Jurkat, Clone E6-1 (cell line): ENCODE measurements at regions not wholly inside any gene's neighbourhood (a gene's known extent, or its start where the extent isn't known, plus 50 kb on each side); places are given as distances from the start of the nearest gene placed in this dataset.

ENCODE experiments used
- DNase-seq: peaks from one replicate; pipeline ENCODE4 v3.0.0-alpha.2; 2011; ENCODE audit warnings: low read depth, low spot score
- H3K4me3 ChIP-seq: 2 replicates; pipeline ENCODE4 v1.5.1; 2011; ENCODE audit warnings: mild to moderate bottlenecking, low read length, control low read depth, moderate library complexity

- H3K4me3 ChIP-seq = no peak overlapping the region
- DNase-seq = no peak
Observed at GRCh38 chr13:104766319-104766718, 1700.1 kb upstream of the SLC10A2 start.

DNA sequence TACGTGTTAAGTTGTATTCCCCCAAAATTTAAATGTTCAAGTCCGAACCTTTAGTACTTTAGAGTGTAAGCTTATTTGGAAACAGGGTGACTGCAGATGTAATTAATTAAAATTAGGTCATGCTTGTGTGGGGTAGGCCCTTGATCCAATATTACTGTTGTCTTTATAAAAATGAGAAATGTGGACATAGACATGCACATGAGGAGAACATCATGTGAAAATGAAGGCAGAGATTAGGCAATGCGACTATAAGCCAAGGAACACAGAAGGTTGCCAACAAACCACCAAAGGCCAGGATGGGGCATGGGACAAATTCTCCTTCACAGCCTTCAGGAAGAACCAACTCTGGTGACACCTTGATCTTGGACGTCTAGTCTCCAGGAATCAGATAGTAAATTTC lies 1698.4 kb upstream of the SLC10A2 start:
- DNase-seq = no peak
- H3K4me3 ChIP-seq = no peak overlapping the region

- DNase-seq = no peak
- no peak overlapping the region for H3K4me3 ChIP-seq
Observed at GRCh38 chr13:104759069-104759468, 1692.9 kb upstream of the SLC10A2 start.

DNA sequence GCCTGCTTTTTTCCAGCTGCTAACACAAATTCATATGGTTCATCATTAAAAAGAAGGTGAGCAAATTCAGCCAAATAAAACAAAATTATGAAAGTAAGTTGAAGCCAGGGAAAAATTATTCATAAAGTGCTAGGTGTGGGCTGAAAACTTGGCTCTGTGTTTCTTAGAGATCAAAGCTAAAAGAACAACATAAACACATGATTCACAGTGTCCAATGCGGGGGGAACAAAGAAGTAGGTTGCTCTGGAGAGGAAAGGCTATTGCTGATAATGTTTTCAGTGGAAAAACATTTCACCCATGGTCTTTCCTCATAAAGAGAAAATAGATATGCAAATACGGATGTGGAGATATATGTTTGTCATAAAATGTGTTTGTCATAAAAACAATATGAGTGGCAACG lies 1691.5 kb upstream of the SLC10A2 start:
- no peak overlapping the region for H3K4me3 ChIP-seq
- DNase-seq = no peak

DNA sequence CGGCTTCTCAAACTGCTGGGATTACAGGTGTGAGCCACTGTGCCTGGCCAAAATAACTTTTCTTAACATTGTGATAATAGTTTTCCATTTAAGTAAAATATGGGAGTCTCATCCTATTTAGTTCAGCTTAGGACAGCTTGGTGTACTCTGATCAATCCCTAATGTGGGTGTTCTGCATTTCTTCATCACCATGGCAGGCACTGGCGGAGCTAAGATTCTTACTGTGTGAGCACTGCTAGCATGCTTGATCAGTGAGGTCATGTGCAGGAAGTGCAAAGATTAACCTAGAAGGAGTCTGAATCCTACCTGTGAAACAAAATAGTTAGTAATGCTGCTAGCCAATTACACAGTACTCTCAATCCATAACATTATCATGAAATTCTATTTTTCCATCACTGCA lies 1684.2 kb upstream of the SLC10A2 start:
- no peak for DNase-seq
- no peak overlapping the region for H3K4me3 ChIP-seq

- DNase-seq = no peak
- no peak overlapping the region for H3K4me3 ChIP-seq
Observed at GRCh38 chr13:104740641-104741222, 1674.5 kb upstream of the SLC10A2 start.

DNA sequence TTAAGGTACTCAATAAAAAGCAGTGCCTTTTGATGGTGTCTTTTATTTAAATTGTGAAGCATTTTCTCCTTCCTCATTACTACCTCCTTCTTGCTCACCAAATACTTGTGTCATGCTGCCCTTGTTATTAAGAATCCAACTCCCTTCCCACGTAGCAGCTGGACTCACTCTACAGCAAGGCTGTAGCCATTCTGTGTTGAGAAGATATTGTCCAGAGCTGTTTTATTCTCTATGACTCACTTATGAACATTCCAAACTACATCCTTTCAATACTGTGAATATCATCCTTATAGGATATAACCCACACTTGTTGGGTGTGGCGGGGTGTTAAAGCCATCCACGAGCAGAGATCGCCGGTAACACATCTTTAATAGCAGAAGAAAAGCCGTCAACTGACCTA lies 1671.5 kb upstream of the SLC10A2 start:
- DNase-seq = no peak
- no peak overlapping the region for H3K4me3 ChIP-seq

DNA sequence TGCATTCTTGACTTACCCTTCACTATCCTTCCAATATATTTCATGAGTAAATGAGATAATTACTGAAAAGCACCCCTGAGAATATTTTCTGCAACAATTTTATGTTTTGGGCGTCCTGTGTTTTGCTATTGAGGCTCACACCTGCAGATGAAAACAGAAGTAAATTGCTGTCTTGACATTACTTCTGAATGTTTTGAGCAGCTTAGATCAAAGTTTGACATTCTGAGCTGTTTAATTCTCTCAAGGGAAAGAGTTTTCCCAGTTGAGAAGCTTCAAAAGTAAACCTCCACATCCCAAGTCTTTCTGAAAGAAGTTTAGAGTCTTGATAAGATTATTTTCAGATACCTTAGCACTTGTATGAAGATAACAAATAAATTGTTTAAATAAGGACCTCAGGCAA lies 1667.2 kb upstream of the SLC10A2 start:
- no peak overlapping the region for H3K4me3 ChIP-seq

GRCh38 chr13:104715111-104715510 lies 1648.9 kb upstream of the SLC10A2 start:
- H3K4me3 ChIP-seq = no peak overlapping the region
- DNase-seq = no peak

More for the DNA sequence above, 1667.2 kb upstream of the SLC10A2 start:
- no peak for DNase-seq

GRCh38 chr13:104705031-104705750 lies 1639.0 kb upstream of the SLC10A2 start:
- no peak for DNase-seq
- no peak overlapping the region for H3K4me3 ChIP-seq

GRCh38 chr13:104701591-104701990 lies 1635.4 kb upstream of the SLC10A2 start:
- DNase-seq = no peak
- no peak overlapping the region for H3K4me3 ChIP-seq

- H3K4me3 ChIP-seq = no peak overlapping the region
- no peak for DNase-seq
Observed at GRCh38 chr13:104694397-104694796, 1628.2 kb upstream of the SLC10A2 start.

DNA sequence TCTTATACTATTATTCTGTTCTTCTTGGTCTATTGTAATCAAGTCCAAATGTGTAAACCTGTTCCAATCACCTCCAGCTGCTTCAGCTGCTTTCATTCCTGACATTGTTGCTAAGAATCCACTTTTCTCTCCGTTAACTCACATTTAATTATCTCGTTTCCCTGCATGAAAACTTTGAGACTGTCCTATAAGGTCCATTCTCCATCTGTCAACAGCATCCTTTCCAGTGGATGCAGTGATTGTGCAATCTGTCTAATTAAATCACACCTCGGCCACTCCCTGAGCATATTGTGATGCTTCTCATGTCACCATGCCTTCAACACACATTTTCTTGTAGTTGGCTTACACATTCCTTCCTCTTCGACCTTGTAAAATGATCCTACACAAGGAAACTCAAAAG lies 1626.9 kb upstream of the SLC10A2 start:
- H3K4me3 ChIP-seq = no peak overlapping the region
- DNase-seq = no peak

DNA sequence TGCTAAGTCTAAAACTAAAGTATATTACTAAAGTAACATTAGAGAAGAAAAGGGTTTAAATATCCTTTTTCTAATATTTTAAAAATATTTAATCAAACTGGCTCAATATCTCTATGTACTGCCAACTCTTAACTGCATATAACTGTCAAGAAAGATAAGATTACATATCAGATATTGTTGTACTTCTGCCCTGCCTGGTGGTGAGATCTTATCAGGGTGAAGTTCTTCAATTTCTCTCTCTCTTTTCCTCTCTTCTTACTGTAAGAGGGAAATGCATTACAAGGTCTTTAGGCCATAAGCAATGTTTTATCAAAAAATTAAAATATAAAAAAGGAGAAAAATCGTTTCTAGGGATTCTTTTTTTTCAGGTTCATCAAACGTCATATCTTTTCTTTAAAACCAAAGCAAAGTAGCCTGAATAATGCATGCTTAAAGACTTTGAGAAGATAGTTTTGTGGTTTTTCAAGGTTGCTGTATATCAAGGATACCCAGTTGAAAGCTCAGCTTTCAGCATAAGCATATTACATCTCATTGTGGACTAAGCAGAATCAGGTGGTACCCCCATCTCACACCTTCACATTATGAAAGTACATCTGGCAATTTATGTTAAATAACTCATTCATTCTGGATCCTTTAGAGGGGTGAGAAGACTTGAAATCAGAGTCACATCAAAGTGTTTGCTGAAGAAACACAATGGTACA lies 1625.7 kb upstream of the SLC10A2 start:
- DNase-seq = peak; percentile 32
- no peak overlapping the region for H3K4me3 ChIP-seq

DNA sequence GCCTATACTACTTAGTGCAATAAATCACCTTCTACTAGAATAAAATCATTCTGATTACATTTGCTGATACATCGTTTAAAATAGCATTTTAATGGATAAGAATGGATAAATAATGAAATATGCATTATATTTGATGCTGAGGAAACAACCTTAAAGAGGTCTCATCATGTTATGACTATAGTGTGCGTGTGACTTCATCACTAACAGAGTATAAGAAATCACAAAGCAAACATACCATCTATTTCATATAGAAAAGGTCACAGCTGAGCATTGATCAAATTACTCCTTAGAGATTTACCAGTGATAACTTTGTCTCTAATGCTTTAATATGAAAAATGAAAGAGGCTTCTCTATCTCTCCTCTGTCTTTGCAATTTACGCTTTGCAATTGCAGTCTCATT lies 1620.3 kb upstream of the SLC10A2 start:
- no peak for DNase-seq
- H3K4me3 ChIP-seq = no peak overlapping the region

DNA sequence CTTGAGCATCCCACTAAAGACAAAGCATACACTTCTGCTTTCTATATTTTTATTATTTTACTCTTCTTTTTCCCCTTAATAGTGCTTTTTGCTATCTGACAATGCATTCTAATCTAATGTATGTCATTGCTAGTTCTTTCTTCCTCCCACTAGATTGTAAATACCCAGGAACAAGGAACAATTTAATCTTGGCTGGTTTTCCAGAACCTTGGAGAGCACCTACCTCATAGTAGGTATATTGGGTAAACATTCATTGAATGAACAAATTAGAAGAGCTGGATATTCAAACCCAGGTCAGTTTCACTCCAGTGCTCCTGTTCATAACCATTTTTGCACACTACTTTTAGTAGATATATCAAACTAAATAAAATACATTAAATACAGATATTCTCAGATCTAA lies 1617.6 kb upstream of the SLC10A2 start:
- DNase-seq = no peak
- no peak overlapping the region for H3K4me3 ChIP-seq

- H3K4me3 ChIP-seq = no peak overlapping the region
- DNase-seq = no peak
Observed at GRCh38 chr13:104678161-104678560, 1611.9 kb upstream of the SLC10A2 start.

DNA sequence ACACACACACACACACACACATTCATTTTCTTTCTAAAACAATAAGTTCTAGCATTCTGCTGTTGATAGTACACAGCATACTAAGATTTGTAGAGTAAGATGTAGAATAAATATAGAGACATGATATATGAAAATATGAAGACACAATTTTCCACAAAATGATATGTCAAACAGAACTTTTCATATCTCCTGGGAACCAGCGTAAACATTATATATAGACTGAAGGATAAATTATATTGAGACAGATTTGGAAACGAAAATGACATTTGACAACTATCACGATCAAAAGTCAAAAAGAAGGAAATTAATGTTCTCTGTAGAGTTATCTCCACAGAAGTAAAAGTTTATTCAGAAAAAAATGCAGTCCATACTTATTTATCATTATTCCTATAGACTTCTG lies 1605.7 kb upstream of the SLC10A2 start:
- no peak for DNase-seq
- H3K4me3 ChIP-seq = no peak overlapping the region

DNA sequence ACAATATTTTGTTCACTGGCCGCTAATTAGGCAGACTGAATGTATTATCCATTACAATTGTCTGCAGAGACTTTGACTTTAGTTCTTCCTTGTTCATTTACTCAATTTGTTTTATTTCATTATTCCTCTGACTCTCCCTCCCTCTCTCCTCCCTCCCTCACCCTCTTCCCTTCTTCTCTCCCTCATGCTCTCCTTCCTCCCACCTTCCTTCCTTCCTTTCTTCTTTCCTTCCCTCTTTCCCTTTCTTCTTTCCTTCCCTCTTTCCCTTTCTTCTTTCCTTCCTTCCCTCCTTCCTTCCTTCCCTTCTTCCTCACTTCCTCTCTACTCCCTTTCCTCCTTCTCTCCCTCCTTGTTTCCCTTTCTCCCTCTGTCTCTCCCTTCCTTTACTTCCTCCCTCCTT lies 1591.0 kb upstream of the SLC10A2 start:
- no peak for DNase-seq
- no peak overlapping the region for H3K4me3 ChIP-seq

- no peak overlapping the region for H3K4me3 ChIP-seq
- DNase-seq = no peak
Observed at GRCh38 chr13:104650431-104650830, 1584.2 kb upstream of the SLC10A2 start.

DNA sequence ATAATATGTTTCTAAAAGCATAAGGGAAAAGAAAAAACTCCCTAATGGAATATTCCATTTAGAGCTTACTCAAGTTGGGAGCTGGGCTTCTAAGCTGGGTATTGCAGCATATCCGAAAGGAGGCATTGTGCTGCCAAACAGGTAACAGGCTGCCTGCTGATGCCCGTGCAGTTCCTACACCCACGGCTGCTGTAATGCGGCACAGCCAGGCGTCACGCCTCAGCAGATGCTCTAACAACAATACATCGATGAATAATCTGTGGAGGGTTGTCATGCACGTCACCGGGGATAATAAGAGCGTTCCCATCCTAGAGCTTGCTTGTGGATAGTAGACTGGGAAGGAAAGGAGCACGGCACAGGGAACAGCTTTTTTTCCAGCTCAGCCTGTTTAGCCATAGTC lies 1582.1 kb upstream of the SLC10A2 start:
- DNase-seq = no peak
- no peak overlapping the region for H3K4me3 ChIP-seq
